CD14-positive monocyte (primary cell): ENCODE measurements at regions not wholly inside any gene's neighbourhood (a gene's known extent, or its start where the extent isn't known, plus 50 kb on each side); places are given as distances from the start of the nearest gene placed in this dataset.

Experiments used
- DNase-seq, 3 donors: peaks; one replicate each; pipeline ENCODE4 v3.0.0-alpha.2; 2011 to 2022
- H2AFZ ChIP-seq: 2 replicates; pipeline ENCODE4 v1.6.0; 2012; ENCODE audit warnings: mild to moderate bottlenecking, low read depth, low read length, inconsistent platforms; ENCODE audit not compliant: insufficient read depth, poor library complexity, severe bottlenecking
- H3K27ac ChIP-seq, 2 donors: 1 replicate in 1 of 2; 2 replicates in 1 of 2; pipeline ENCODE4 v1.5.1; 2012 to 2013; ENCODE audit warnings: low read length in 2 of 2, control low read depth in 1 of 2, inconsistent platforms in 1 of 2, low read depth in 1 of 2, mild to moderate bottlenecking in 1 of 2
- H3K27me3 ChIP-seq, 2 donors: one replicate each; pipeline versions ENCODE4 v1.6.0 to v1.6.1; 2011 to 2013; ENCODE audit warnings: low read length in 2 of 2; ENCODE audit not compliant: control insufficient read depth in 2 of 2, insufficient read depth in 2 of 2
- H3K36me3 ChIP-seq, 2 donors: replicated peaks in 1 of 2; 1 replicate in 1 of 2; 2 replicates in 1 of 2; pipeline versions ENCODE4 v1.5.1 to v1.6.1; 2012 to 2013; ENCODE audit warnings: low read length in 2 of 2, control low read depth in 1 of 2, inconsistent platforms in 1 of 2, mild to moderate bottlenecking in 1 of 2; ENCODE audit not compliant: insufficient read depth in 2 of 2, control insufficient read depth in 1 of 2
- H3K4me1 ChIP-seq, 2 donors: 1 replicate in 1 of 2; 2 replicates in 1 of 2; pipeline versions ENCODE4 v1.5.1 to v1.6.1; 2012 to 2013; ENCODE audit warnings: low read length in 2 of 2, control low read depth in 1 of 2, inconsistent platforms in 1 of 2, mild to moderate bottlenecking in 1 of 2, moderate library complexity in 1 of 2; ENCODE audit not compliant: insufficient read depth in 2 of 2, control insufficient read depth in 1 of 2
- H3K4me2 ChIP-seq: replicated peaks from 2 replicates; pipeline ENCODE3; 2012; ENCODE audit warnings: low read length, moderate library complexity, mild to moderate bottlenecking; ENCODE audit not compliant: poor library complexity, severe bottlenecking; ENCODE audit errors: extremely low read depth
- H3K4me3 ChIP-seq, 3 experiments: fragments of 200-600 bp in 1 of 3; sonication (generic) in 1 of 3; replicated peaks in 1 of 3; 1 replicate in 2 of 3; 2 replicates in 1 of 3; pipeline ENCODE4 v1.5.1; 2011 to 2013; ENCODE audit warnings: low read length in 3 of 3, mild to moderate bottlenecking in 3 of 3, control low read depth in 2 of 3, low read depth in 2 of 3, inconsistent platforms in 1 of 3, moderate library complexity in 1 of 3
- H3K79me2 ChIP-seq: 2 replicates; pipeline ENCODE4 v1.6.0; 2012; ENCODE audit warnings: mild to moderate bottlenecking, control low read depth, inconsistent platforms, low read length, moderate library complexity; ENCODE audit not compliant: insufficient read depth
- H3K9ac ChIP-seq: 2 replicates; pipeline ENCODE4 v1.6.0; 2017; ENCODE audit warnings: low read length, mild to moderate bottlenecking; ENCODE audit not compliant: insufficient read depth, poor library complexity, severe bottlenecking
- H3K9me3 ChIP-seq, 2 donors: replicated peaks in 1 of 2; 1 replicate in 1 of 2; 2 replicates in 1 of 2; pipeline versions ENCODE4 v1.5.1 to v1.6.1; 2012 to 2013; ENCODE audit warnings: low read length in 2 of 2, control low read depth in 1 of 2; ENCODE audit not compliant: control insufficient read depth in 1 of 2, insufficient read depth in 1 of 2
- H4K20me1 ChIP-seq: 2 replicates; pipeline ENCODE4 v1.6.0; 2012; ENCODE audit warnings: mild to moderate bottlenecking, low read length, control low read depth, moderate library complexity; ENCODE audit not compliant: insufficient read depth
- H3K27ac Mint-ChIP-seq, 7 donors: one replicate each; pipeline ENCODE4 v1.8.0; 2020; ENCODE audit warnings: mild to moderate bottlenecking in 7 of 7, mixed read lengths in 7 of 7, moderate library complexity in 6 of 7, inconsistent platforms in 2 of 7
- H3K27me3 Mint-ChIP-seq, 3 donors: one replicate each; pipeline ENCODE4 v1.8.0; 2021 to 2022; ENCODE audit warnings: low read depth in 3 of 3, mild to moderate bottlenecking in 3 of 3, mixed read lengths in 3 of 3, moderate library complexity in 3 of 3, inconsistent platforms in 1 of 3
- H3K36me3 Mint-ChIP-seq, 2 donors: one replicate each; pipeline ENCODE4 v1.8.0; 2020; ENCODE audit warnings: mixed read lengths in 2 of 2, inconsistent platforms in 1 of 2, mild to moderate bottlenecking in 1 of 2
- H3K4me1 Mint-ChIP-seq: one replicate; pipeline ENCODE4 v1.8.0; 2020; ENCODE audit warnings: mild to moderate bottlenecking, mixed read lengths
- H3K4me3 Mint-ChIP-seq, 2 donors: one replicate each; pipeline ENCODE4 v1.8.0; 2020; ENCODE audit warnings: mild to moderate bottlenecking in 2 of 2, mixed read lengths in 2 of 2, moderate library complexity in 1 of 2
- H3K9me3 Mint-ChIP-seq, 7 donors: one replicate each; pipeline ENCODE4 v1.8.0; 2020 to 2022; ENCODE audit warnings: mixed read lengths in 7 of 7, mild to moderate bottlenecking in 6 of 7, moderate library complexity in 6 of 7, inconsistent platforms in 2 of 7
- WGBS: methylation state at CpG from one replicate; pipeline ENCODE4 v1.1.5; 2013; ENCODE audit warnings: missing lambda C conversion rate; ENCODE audit not compliant: insufficient coverage; 5-methylcytosine and 5-hydroxymethylcytosine counted together
- intact Hi-C, 2 donors: fragments of 100-400 bp; cut with micrococcal nuclease; formaldehyde crosslinking; loops; one replicate each; pipeline versions ENCODE4 v1.15.0 to v1.15.1; 2023
- TF ChIP-seq, protein P1 (sequence below): fragments of 200-600 bp; IDR thresholded peaks from one replicate; pipeline ENCODE4 v1.8.0; 2022; ENCODE audit warnings: antibody characterized with exemption, mild to moderate bottlenecking

DNA sequence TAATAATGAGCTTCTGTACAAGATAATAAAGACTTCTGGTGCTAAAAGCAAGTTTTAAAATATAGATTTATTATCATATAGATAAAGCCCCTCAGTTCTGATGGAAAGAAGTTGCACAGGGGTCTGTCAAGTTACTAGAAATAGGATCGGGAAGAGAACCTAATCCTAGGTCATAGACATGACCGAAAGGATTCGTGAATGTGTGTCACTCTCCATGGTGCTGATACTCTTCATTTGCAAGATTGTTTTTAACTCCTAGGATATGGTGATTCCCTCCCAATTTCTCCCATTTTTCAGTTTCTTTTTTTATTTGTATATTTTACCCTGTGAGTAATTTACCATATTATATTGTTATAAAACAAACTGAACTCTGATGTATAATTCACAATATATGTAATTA is 58.9 kb upstream of the CTNNA2 start:
- no peaks in the 10 kb centered on the region for H4K20me1 ChIP-seq
- whole genome bisulfite sequencing = 20% methylated on average over 1 of the region's 3 CpGs
- H3K79me2 ChIP-seq = no peaks in the 10 kb centered on the region
- TF ChIP-seq, protein P1, sequence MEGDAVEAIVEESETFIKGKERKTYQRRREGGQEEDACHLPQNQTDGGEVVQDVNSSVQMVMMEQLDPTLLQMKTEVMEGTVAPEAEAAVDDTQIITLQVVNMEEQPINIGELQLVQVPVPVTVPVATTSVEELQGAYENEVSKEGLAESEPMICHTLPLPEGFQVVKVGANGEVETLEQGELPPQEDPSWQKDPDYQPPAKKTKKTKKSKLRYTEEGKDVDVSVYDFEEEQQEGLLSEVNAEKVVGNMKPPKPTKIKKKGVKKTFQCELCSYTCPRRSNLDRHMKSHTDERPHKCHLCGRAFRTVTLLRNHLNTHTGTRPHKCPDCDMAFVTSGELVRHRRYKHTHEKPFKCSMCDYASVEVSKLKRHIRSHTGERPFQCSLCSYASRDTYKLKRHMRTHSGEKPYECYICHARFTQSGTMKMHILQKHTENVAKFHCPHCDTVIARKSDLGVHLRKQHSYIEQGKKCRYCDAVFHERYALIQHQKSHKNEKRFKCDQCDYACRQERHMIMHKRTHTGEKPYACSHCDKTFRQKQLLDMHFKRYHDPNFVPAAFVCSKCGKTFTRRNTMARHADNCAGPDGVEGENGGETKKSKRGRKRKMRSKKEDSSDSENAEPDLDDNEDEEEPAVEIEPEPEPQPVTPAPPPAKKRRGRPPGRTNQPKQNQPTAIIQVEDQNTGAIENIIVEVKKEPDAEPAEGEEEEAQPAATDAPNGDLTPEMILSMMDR = no peak
- no peak overlapping the region for H2AFZ ChIP-seq
- H3K9ac ChIP-seq = no peak overlapping the region
- peaks cover 0 to 2% (median 0%) of the 10 kb centered on the region in 7 donors for H3K9me3 Mint-ChIP-seq
- H3K4me1 Mint-ChIP-seq = no peaks in the 10 kb centered on the region
- H3K27me3 Mint-ChIP-seq = peaks cover 0 to 1% (median 0%) of the 10 kb centered on the region in 3 donors
- no peaks in the 10 kb centered on the region for H3K36me3 ChIP-seq
- H3K27me3 ChIP-seq = no peaks in the 10 kb centered on the region
- peak overlapping the region in 1 of 7 donors; percentile 31 for H3K27ac Mint-ChIP-seq
- H3K9me3 ChIP-seq = no peaks in the 10 kb centered on the region
- H3K4me3 ChIP-seq = no peak overlapping the region
- H3K36me3 Mint-ChIP-seq = no peaks in the 10 kb centered on the region
- no peaks in the 10 kb centered on the region for H3K4me1 ChIP-seq
- no peak overlapping the region for H3K4me3 Mint-ChIP-seq
- intact Hi-C loops = no loop called here
- no peak for DNase-seq
- no peak overlapping the region for H3K27ac ChIP-seq
- H3K4me2 ChIP-seq = no peak overlapping the region

DNA sequence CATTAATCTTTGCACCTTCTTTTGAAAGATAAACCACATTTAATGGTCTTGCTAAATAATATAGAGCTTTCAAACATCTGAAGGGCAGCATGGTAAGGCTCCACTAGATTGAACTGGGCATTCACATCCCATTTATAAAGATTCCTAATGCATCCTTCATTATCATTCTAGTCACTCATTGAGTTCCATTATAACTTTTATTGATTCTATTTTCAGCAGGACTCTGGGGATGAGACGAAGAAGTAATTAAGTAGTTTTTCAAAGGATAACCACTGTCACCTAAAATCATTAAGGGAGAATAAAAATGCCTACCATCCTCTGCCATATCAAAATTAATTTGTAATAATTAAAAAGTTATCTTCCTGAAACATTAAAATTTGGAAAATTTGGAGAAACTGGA is 60.2 kb upstream of the CTNNA2 start:
- DNase-seq = no peak
- H3K4me2 ChIP-seq = no peak overlapping the region
- H3K4me3 ChIP-seq = no peak overlapping the region
- H2AFZ ChIP-seq = no peak overlapping the region
- Mint-ChIP-seq H3K36me3 (no peaks in the 10 kb centered on the region), H3K27ac (no peak overlapping the region), H3K4me3 (no peak overlapping the region), H3K4me1 (no peaks in the 10 kb centered on the region), H3K27me3 (peaks cover 0 to under 1% (median 0%) of the 10 kb centered on the region in 3 donors), H3K9me3 (peaks cover 0 to 2% (median 0%) of the 10 kb centered on the region in 7 donors)
- H3K27me3 ChIP-seq = no peaks in the 10 kb centered on the region
- no peak overlapping the region for H3K27ac ChIP-seq
- H4K20me1 ChIP-seq = no peaks in the 10 kb centered on the region
- H3K4me1 ChIP-seq = no peaks in the 10 kb centered on the region
- intact Hi-C loops = no loop called here
- no peaks in the 10 kb centered on the region for H3K9me3 ChIP-seq
- H3K9ac ChIP-seq = no peak overlapping the region
- H3K79me2 ChIP-seq = no peaks in the 10 kb centered on the region
- TF ChIP-seq, protein P1 = no peak
- WGBS = no CpG with 5 or more reads among the region's 1 CpG
- no peaks in the 10 kb centered on the region for H3K36me3 ChIP-seq
